Activated gamma-delta T cell treated with anti-CD3 and anti-CD28 coated beads, Interleukin-2, amount 50 U/mL, for 16 hours (primary cell): ENCODE measurements at regions not wholly inside any gene's neighbourhood (a gene's known extent, or its start where the extent isn't known, plus 50 kb on each side); places are given as distances from the start of the nearest gene placed in this dataset.
"Not testable (repeated sequence)": the region's sequence is repeated elsewhere in the genome, so short reads cannot be mapped to it uniquely, and the experiment has no call there.

ENCODE experiments used
- DNase-seq: peaks from one replicate; pipeline ENCODE4 v3.0.0-alpha.2; 2020; ENCODE audit warnings: low read depth

GRCh38 chr20:53693262-53693871, 99.7 kb upstream of the ZNF217 start:
- no peak for DNase-seq

- no peak for DNase-seq
Measured at GRCh38 chr20:53692465-53693067, 98.9 kb upstream of the ZNF217 start.

- DNase-seq: no peak
Measured at GRCh38 chr20:53691811-53692192, 98.2 kb upstream of the ZNF217 start.

GRCh38 chr20:53691060-53691810, 97.6 kb upstream of the ZNF217 start:
- no peak for DNase-seq

- no peak for DNase-seq
Measured at GRCh38 chr20:53688085-53688484, 94.4 kb upstream of the ZNF217 start.

- DNase-seq: no peak
Measured at GRCh38 chr20:53685070-53685595, 91.5 kb upstream of the ZNF217 start.

- no peak for DNase-seq
Measured at GRCh38 chr20:53683506-53683905, 89.9 kb upstream of the ZNF217 start.

GRCh38 chr20:53681352-53682212, 87.9 kb upstream of the ZNF217 start:
- DNase-seq: no peak

GRCh38 chr20:53679597-53680309, 86.1 kb upstream of the ZNF217 start:
- no peak for DNase-seq

GRCh38 chr20:53678990-53679596, 85.5 kb upstream of the ZNF217 start:
- no peak for DNase-seq

- DNase-seq: no peak
Measured at GRCh38 chr20:53678315-53678989, 84.8 kb upstream of the ZNF217 start.

GRCh38 chr20:53677447-53678314, 84.0 kb upstream of the ZNF217 start:
- DNase-seq: no peak

GRCh38 chr20:53676987-53677386, 83.3 kb upstream of the ZNF217 start:
- DNase-seq: no peak

- no peak for DNase-seq
Measured at GRCh38 chr20:53676519-53676822, 82.8 kb upstream of the ZNF217 start.

- DNase-seq: no peak
Measured at GRCh38 chr20:53672484-53673129, 79.0 kb upstream of the ZNF217 start.

- no peak for DNase-seq
Measured at GRCh38 chr20:53671370-53671769, 77.7 kb upstream of the ZNF217 start.

GRCh38 chr20:53669517-53670313, 76.1 kb upstream of the ZNF217 start:
- not testable (repeated sequence) for DNase-seq

- DNase-seq: no peak
Measured at GRCh38 chr20:53668992-53669391, 75.4 kb upstream of the ZNF217 start.
